ENCODE measurements at regions not wholly inside any gene's neighbourhood (a gene's known extent, or its start where the extent isn't known, plus 50 kb on each side); places are given as distances from the start of the nearest gene placed in this dataset.

GRCh38 chr1:177794376-177794991, 175.4 kb downstream of the SEC16B start:
- DNase-seq (ENCODE audit: extremely low read depth, low read depth) = no peak
- H3K4me3 ChIP-seq (replicated peaks; ENCODE audit: low read depth, low read length) = no peak overlapping the region
- no peak for TF ChIP-seq CTCF (IDR thresholded peaks at IDR 0.05; ENCODE audit: low read depth, low read length, missing control alignments)

- no peak overlapping the region for H3K4me3 ChIP-seq (replicated peaks; ENCODE audit: low read depth, low read length)
These were observed 176.0 kb downstream of the SEC16B start for GRCh38 chr1:177793900-177794299.

GRCh38 chr1:177790566-177790965, 179.3 kb downstream of the SEC16B start:
- no peak for TF ChIP-seq CTCF (IDR thresholded peaks at IDR 0.05; ENCODE audit: low read depth, low read length, missing control alignments)
- no peak for DNase-seq (ENCODE audit: extremely low read depth, low read depth)
- H3K4me3 ChIP-seq (replicated peaks; ENCODE audit: low read depth, low read length) = no peak overlapping the region

More at GRCh38 chr1:177793900-177794299, 176.0 kb downstream of the SEC16B start:
- no peak for DNase-seq (ENCODE audit: extremely low read depth, low read depth)
- no peak for TF ChIP-seq CTCF (IDR thresholded peaks at IDR 0.05; ENCODE audit: low read depth, low read length, missing control alignments)

- TF ChIP-seq CTCF (IDR thresholded peaks at IDR 0.05; ENCODE audit: low read depth, low read length, missing control alignments) = no peak
- no peak overlapping the region for H3K4me3 ChIP-seq (replicated peaks; ENCODE audit: low read depth, low read length)
- no peak for DNase-seq (ENCODE audit: extremely low read depth, low read depth)
These were observed 179.9 kb downstream of the SEC16B start for GRCh38 chr1:177789956-177790355.

GRCh38 chr1:177786176-177786745, 183.6 kb downstream of the SEC16B start:
- no peak overlapping the region for H3K4me3 ChIP-seq (replicated peaks; ENCODE audit: low read depth, low read length)
- no peak for TF ChIP-seq CTCF (IDR thresholded peaks at IDR 0.05; ENCODE audit: low read depth, low read length, missing control alignments)
- no peak for DNase-seq (ENCODE audit: extremely low read depth, low read depth)

GRCh38 chr1:177784936-177785335, 184.9 kb downstream of the SEC16B start:
- DNase-seq (ENCODE audit: extremely low read depth, low read depth) = no peak
- no peak overlapping the region for H3K4me3 ChIP-seq (replicated peaks; ENCODE audit: low read depth, low read length)
- TF ChIP-seq CTCF (IDR thresholded peaks at IDR 0.05; ENCODE audit: low read depth, low read length, missing control alignments) = no peak

GRCh38 chr1:177784409-177784808, 185.4 kb downstream of the SEC16B start:
- no peak overlapping the region for H3K4me3 ChIP-seq (replicated peaks; ENCODE audit: low read depth, low read length)
- TF ChIP-seq CTCF (IDR thresholded peaks at IDR 0.05; ENCODE audit: low read depth, low read length, missing control alignments) = no peak
- DNase-seq (ENCODE audit: extremely low read depth, low read depth) = no peak
